GM19238 (cell line): ENCODE measurements at regions not wholly inside any gene's neighbourhood (a gene's known extent, or its start where the extent isn't known, plus 50 kb on each side); places are given as distances from the start of the nearest gene placed in this dataset.

ENCODE experiments used
- DNase-seq: peaks from one replicate; pipeline ENCODE4 v3.0.0; 2011; ENCODE audit warnings: low spot score; ENCODE audit not compliant: insufficient read length

DNA sequence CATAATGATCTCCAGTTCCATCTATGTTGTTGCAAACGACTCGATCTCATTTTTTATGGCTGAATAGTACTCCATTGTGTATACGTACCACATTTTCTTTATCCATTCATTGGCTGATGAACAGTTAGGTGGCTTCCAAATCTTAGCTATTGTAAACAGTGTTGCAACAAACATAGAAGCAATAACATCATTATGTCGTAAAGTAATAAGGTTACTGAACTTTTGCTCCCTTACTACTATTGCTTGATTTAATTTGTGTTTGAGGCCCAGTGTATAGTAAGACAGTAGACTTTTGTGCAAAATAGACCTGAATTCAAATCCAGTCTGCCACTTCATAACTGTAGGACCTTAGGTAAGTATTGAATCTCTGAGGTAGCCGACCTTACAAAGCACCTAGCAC, 200.1 kb upstream of the CELF2 start:
- DNase-seq: no peak

DNA sequence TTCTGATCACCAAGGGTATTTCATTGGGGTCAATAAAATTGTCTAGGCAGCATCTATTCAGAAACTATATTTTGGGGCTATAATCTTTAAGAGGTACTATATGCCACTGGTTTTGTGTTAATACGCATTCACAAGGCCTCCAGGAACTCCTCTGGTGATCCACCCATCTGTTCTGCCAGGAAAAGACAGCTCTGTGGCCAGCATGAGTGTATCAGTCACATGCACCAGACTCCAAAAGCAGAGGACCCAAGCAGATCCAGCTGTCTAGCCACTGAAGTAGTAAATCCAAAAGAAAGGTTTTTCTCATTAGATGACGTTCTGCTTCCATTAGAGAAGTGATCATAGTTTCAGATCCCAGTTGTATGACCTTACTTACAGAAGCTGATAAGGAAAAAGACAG, 199.6 kb upstream of the CELF2 start:
- no peak for DNase-seq

GRCh38 chr10:10819206-10819856, 198.3 kb upstream of the CELF2 start:
- no peak for DNase-seq

DNA sequence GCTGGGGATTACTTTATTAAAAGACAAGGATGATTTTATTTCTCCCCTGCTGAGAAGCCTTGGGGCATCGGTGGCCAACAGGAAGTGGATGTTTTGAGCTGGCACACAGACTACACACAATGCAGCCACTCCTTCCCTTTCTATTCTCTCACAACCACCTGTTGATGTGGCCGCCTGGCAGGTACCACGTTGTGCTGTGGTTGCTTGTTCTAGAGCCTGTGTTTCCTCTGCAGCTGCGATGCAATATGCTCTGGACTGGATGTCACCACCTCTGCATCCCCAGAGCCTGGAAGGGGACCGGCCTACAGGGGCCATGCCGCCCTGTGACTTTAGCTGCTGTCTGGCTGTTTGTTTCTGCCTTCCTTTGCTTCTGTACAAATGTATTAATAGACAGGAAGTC, 195.7 kb upstream of the CELF2 start:
- no peak for DNase-seq

DNA sequence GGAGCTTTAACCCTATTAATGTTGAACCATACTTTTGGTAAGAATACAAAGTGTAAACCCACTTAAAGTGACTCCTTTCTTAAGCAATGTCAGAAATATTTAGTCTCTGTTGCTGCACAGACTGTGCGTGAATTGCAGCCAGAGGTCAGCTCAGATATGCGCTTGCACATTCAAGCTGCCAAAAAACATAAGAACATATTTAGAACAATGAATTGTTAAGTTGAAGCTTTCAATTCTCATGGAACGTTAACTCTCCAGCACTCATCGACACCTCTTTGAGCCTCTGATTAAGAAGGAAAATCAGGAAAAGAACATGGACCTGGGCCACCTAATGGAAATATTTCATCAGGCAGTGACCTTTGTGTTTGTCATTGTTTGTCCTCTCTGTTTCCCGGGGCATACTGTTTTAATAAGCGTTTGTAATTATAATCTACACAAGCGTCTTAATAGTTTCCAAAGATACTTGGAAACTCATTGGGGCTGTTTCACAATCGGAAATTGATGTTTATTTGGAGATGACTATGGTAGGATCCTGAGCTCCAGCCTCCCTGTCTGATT, 193.0 kb upstream of the CELF2 start:
- no peak for DNase-seq

DNA sequence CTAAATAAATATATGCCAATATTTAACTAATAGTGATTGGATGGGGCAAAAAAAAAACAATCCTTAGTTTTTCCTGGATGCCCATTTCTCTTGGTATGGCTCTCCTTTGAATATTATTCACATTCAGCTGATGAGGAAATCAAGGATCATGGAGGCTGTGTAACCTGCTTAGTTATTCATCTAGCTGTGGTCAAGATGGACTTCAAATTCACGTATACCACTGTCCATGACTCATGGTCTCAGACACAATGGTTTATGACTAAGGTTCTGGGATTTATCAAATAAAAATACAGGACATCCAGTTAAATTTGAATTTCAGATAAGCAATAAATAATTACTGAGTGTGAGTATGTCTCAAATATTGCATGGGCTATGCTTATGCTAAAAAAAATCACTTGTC, 191.5 kb upstream of the CELF2 start:
- DNase-seq: no peak

GRCh38 chr10:10828623-10829022, 189.0 kb upstream of the CELF2 start:
- DNase-seq: no peak

- no peak for DNase-seq
Observed at GRCh38 chr10:10829576-10829975, 188.1 kb upstream of the CELF2 start.

DNA sequence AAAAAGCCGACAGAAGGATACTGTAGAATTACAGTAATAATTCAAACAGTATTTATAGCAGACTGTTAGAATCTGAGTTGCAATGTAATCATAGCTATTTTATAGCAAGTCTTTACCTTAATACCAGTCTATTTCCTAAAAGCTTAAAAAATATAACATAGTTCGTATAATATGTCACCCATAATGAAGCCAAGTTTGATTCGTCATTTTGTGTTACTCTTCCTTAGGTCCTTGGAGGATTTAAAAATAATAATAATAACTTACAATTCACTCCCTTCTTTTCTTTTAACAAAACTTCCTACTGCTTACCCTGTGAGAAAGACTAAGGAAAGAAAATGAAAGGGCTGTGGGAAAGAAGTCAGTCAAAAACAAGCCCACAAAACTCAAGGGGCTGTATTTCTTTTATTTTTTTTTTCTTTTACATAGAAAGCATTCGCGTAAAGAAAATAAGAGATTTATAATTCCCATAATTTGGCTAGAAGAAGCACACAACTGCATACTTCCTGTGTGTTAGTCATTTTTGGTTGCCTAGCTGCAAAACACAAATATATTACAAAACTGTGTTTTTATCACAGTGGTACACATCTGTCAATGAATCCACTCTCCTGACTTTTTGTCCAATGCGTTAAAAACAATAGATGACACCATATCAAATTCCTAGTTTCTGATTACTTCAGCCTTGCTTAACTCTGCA, 187.2 kb upstream of the CELF2 start:
- no peak for DNase-seq

DNA sequence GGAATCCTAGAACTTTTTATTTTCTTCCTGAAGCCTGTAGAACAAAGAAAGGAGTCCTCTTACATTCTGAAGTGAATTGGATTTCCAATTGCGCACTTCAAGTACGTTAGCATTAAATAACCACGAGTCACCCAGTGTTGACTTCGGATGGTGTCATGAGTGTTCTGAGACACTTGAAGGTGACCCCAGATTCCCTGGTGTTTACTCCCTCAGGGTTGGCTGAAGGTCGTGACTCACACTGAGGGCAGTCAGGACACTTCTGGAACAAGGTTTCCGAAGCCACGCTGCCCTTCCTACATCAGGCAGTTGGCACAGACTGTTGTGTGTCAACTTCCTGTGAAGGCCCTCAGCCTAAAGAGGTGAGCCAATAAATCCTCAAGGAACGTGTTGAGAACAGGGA, 186.6 kb upstream of the CELF2 start:
- no peak for DNase-seq

GRCh38 chr10:10833955-10834354, 183.7 kb upstream of the CELF2 start:
- DNase-seq: no peak

- DNase-seq: no peak
Observed at GRCh38 chr10:10844251-10844650, 173.4 kb upstream of the CELF2 start.

- DNase-seq: no peak
Observed at GRCh38 chr10:10845185-10845584, 172.5 kb upstream of the CELF2 start.

GRCh38 chr10:10845826-10846503, 171.7 kb upstream of the CELF2 start:
- no peak for DNase-seq

DNA sequence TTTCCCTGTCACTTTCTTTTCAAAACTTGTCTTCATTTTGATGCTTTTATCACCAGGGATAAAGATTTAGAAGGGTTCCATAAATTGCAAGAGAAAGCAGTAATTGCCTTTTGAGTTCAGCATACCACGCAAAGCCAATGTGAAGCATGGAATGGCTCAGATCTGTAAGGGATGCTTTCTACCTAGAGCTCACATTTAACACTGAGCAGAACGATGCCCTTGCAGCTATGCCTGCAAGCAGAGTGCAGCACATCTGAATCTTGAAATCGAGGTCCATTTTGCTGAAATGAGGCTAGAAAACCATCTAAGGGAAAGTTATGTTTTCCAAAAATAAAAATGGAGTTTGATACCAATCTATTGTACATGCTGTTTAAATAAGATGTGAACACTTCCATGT, 171.2 kb upstream of the CELF2 start:
- DNase-seq: no peak

DNA sequence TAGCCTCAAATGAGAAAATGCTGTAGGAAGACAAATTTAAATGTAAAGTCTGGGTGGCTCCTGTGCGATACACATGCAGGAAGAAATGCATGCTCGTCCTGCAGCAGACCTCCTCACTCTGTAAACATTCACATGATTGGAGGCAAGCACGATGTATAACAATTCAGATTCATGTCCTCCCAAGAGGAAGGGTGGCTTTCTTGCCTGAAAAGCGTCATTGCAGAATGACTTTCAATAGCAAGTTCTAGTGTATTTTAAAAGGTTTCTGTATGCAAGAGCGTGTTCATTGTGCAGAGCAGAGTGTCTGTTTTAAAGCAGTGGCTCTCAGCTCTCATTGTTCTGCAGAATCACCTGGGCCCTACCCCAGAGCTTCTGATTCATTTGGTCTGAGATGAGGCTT, 170.3 kb upstream of the CELF2 start:
- DNase-seq: no peak

DNA sequence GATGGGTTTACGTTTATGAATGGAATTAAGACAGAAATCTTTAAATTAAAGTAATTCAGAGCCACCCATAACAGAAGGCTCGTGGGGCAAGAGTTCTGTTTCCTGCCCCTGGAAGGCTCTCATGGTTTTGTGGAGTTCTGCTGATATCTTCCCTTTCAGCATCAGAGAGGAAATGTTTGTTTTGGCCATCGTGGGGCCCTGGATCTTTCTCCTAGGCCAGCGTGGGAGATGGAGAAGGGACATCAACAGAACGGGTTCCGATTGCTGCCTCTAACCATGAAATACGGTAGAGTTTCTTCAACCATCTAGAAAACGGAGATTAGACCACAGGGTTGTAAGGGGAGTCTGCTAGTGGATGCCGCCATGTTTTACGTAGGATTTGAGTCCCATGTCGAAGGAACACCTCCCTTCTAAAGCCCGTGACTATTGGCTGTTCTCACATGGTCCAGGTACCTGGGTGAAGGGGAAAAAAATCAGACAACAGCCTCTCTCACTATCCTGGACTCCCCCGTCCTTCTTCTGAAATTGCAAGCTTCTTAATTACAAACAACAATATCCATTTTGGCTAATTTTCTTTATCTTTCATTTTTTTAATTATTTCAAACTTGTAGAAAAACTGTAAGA, 169.1 kb upstream of the CELF2 start:
- DNase-seq: no peak

GRCh38 chr10:10849306-10849705, 168.4 kb upstream of the CELF2 start:
- DNase-seq: no peak

DNA sequence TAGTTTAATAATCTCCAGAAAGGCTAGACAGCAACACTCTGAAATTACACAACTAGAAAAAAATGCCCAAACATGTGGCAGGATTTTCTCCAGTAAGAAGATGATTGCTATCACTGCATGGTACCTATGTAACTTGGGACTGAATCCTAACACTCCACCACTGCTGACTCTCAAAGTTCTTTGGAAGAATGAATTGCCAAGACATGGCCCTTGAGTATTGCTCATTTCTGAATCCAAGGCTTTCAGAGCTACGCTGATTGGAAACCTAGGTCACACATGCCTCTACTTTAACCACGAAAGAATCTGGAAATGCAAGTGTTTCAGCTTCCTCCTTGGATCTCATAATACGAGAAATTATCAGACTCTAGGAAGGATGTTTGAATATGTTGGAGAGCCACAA, 167.5 kb upstream of the CELF2 start:
- no peak for DNase-seq

GRCh38 chr10:10852464-10852863, 165.2 kb upstream of the CELF2 start:
- DNase-seq: no peak

- DNase-seq: no peak
Observed at GRCh38 chr10:10853954-10854353, 163.7 kb upstream of the CELF2 start.

- DNase-seq: no peak
Observed at GRCh38 chr10:10854725-10855124, 162.9 kb upstream of the CELF2 start.
